Mesendoderm (in vitro differentiated cells): ENCODE measurements at regions not wholly inside any gene's neighbourhood (a gene's known extent, or its start where the extent isn't known, plus 50 kb on each side); places are given as distances from the start of the nearest gene placed in this dataset.
A peak's percentile ranks its signal among the peaks of the same experiment; 100 is the strongest.

ENCODE experiments used
- DNase-seq: peaks from one replicate; pipeline ENCODE4 v3.0.0; 2013
- H2AK5ac ChIP-seq: 2 replicates; pipeline ENCODE4 v1.6.1; 2013; ENCODE audit warnings: low read length, inconsistent platforms
- H2BK120ac ChIP-seq: 2 replicates; pipeline ENCODE4 v1.6.1; 2013; ENCODE audit warnings: low read depth, mild to moderate bottlenecking, low read length, moderate library complexity, mixed read lengths
- H2BK15ac ChIP-seq: replicated peaks from 2 replicates; pipeline ENCODE4 v1.6.1; 2013; ENCODE audit warnings: low read depth, mild to moderate bottlenecking, moderate library complexity
- H2BK5ac ChIP-seq: 2 replicates; pipeline ENCODE4 v1.6.1; 2013; ENCODE audit warnings: low read length, inconsistent platforms
- H3K18ac ChIP-seq: 2 replicates; pipeline ENCODE4 v1.6.1; 2013; ENCODE audit warnings: mild to moderate bottlenecking, low read length, mixed read lengths
- H3K23ac ChIP-seq: one replicate; pipeline ENCODE4 v1.6.1; 2013; ENCODE audit warnings: low read length
- H3K27ac ChIP-seq: 2 replicates; pipeline ENCODE4 v1.5.1; 2013; ENCODE audit warnings: low read depth, mild to moderate bottlenecking, inconsistent platforms, low read length, moderate library complexity
- H3K27me3 ChIP-seq: 2 replicates; pipeline ENCODE4 v1.6.1; 2013; ENCODE audit warnings: low read length, control low read depth, mild to moderate bottlenecking, inconsistent platforms; ENCODE audit not compliant: insufficient read depth, poor library complexity
- H3K36me3 ChIP-seq: 2 replicates; pipeline ENCODE4 v1.6.1; 2013; ENCODE audit warnings: low read length, inconsistent platforms; ENCODE audit not compliant: control insufficient read depth, insufficient read depth
- H3K4ac ChIP-seq: one replicate; pipeline ENCODE4 v1.6.1; 2013; ENCODE audit warnings: low read depth, mild to moderate bottlenecking, low read length, moderate library complexity
- H3K4me1 ChIP-seq: 2 replicates; pipeline ENCODE4 v1.6.1; 2013; ENCODE audit warnings: low read depth, low read length, inconsistent platforms; ENCODE audit not compliant: control insufficient read depth
- H3K4me2 ChIP-seq: 2 replicates; pipeline ENCODE4 v1.6.1; 2013; ENCODE audit warnings: low read length
- H3K4me3 ChIP-seq: 2 replicates; pipeline ENCODE4 v1.5.1; 2013; ENCODE audit warnings: mild to moderate bottlenecking, low read length
- H3K56ac ChIP-seq: one replicate; pipeline ENCODE4 v1.6.1; 2013; ENCODE audit warnings: low read length
- H3K79me1 ChIP-seq: 2 replicates; pipeline ENCODE4 v1.6.1; 2013; ENCODE audit warnings: low read length, inconsistent platforms
- H3K79me2 ChIP-seq: 2 replicates; pipeline ENCODE4 v1.6.1; 2013; ENCODE audit warnings: mild to moderate bottlenecking, low read length; ENCODE audit not compliant: control insufficient read depth, insufficient read depth
- H3K9ac ChIP-seq: 2 replicates; pipeline ENCODE4 v1.6.1; 2013; ENCODE audit warnings: low read length, inconsistent platforms
- H4K5ac ChIP-seq: one replicate; pipeline ENCODE4 v1.6.1; 2013; ENCODE audit warnings: low read length
- H4K8ac ChIP-seq: one replicate; pipeline ENCODE4 v1.6.1; 2013; ENCODE audit warnings: low read depth, mild to moderate bottlenecking, control low read depth, low read length, moderate library complexity
- WGBS: extraction: QIAGEN DNeasy Blood & Tissue Kit; methylation state at CpG from one replicate; pipeline ENCODE4 v1.1.7; 2013; ENCODE audit warnings: low lambda C conversion rate, missing lambda C conversion rate; ENCODE audit not compliant: insufficient coverage; ENCODE audit errors: extremely low coverage; 5-methylcytosine and 5-hydroxymethylcytosine counted together

DNA sequence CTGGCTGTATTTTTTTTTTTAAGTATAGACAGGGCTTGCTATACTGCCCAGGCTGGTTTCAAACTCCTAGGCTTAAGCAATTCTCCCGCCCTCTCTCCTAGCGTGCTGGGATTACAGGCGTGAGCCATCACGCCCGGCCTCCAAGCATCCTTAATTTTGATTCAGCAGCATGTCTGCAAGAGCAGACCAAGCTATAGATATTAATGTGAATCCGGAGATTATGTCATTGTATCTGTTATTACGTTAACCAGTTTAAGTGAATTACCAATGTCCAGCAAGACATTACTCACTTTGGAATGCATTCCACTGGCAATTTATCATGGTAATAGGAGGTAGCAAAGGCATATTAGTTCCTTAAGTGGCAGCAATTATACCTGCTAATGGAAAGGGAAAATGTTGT is 179.7 kb downstream of the CHRM3 start:
- Histone ChIP-seq H3K56ac (no peak overlapping the region), H3K4me3 (no peak overlapping the region), H4K8ac (no peak overlapping the region), H3K79me1 (no peaks in the 10 kb centered on the region), H3K27me3 (no peaks in the 10 kb centered on the region), H3K18ac (no peak overlapping the region), H2BK120ac (no peak overlapping the region), H3K9ac (no peak overlapping the region), H3K23ac (no peak overlapping the region), H3K4me1 (no peaks in the 10 kb centered on the region), H2BK5ac (no peak overlapping the region), H2AK5ac (no peak overlapping the region), H3K4ac (no peak overlapping the region), H4K5ac (no peak overlapping the region), H2BK15ac (no peak overlapping the region), H3K36me3 (no peaks in the 10 kb centered on the region), H3K79me2 (no peaks in the 10 kb centered on the region), H3K4me2 (no peak overlapping the region), H3K27ac (no peak overlapping the region)
- no peak for DNase-seq
- WGBS: no CpG with 5 or more reads among the region's 7 CpGs

DNA sequence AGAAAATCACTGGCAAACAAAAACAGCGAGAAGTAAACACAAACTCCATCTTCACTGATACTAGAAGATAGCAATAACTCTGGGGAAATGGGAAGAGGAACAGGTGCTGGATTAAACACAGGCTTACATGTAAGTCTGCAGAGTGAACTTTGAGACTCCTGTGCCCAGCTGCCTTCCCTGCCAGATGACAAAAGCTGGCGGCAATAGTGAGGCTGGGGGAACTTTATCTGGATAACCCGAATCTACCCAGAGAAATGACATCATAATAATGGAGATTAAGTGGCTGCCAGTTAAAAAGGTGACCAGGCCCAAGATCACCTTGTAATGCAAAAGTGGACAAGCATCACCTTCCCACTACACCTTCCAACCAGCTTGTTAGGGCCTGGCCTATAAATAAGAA is 184.5 kb downstream of the CHRM3 start:
- no peak overlapping the region for H3K18ac ChIP-seq
- H2AK5ac ChIP-seq: no peak overlapping the region

DNA sequence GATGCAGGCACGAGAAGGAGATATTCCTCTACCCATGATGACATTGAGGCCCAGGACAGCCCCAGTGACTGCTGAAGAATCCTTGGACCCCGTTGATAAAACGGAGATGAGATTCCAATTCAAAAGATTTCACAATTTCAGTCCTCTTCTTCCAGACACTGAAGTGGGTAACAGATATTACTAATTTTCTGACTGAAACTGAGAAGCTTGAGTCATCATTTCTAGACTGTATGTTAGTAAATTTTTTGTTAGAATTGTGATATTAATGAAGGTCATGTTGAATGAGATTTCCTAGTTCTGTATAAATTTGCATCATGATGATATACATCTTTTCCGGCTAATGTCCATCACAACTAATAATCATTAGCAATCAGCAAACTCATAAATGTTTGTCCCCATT is 185.8 kb downstream of the CHRM3 start:
- Histone ChIP-seq H3K9ac (no peak overlapping the region), H3K4me2 (no peak overlapping the region), H2BK5ac (no peak overlapping the region), H3K79me1 (no peaks in the 10 kb centered on the region), H3K79me2 (no peaks in the 10 kb centered on the region), H2BK15ac (no peak overlapping the region), H4K5ac (no peak overlapping the region), H3K27ac (no peak overlapping the region), H3K4ac (no peak overlapping the region), H3K4me3 (no peak overlapping the region), H3K36me3 (no peaks in the 10 kb centered on the region), H3K56ac (no peak overlapping the region), H2BK120ac (no peak overlapping the region), H2AK5ac (no peak overlapping the region), H3K4me1 (no peaks in the 10 kb centered on the region), H3K23ac (no peak overlapping the region), H3K27me3 (no peaks in the 10 kb centered on the region), H3K18ac (no peak overlapping the region), H4K8ac (no peak overlapping the region)
- no CpG with 5 or more reads among the region's 4 CpGs for WGBS
- no peak for DNase-seq

More for the DNA sequence above, 184.5 kb downstream of the CHRM3 start:
- Histone ChIP-seq H2BK15ac (no peak overlapping the region), H3K36me3 (no peaks in the 10 kb centered on the region), H3K27me3 (no peaks in the 10 kb centered on the region), H2BK5ac (no peak overlapping the region), H3K56ac (no peak overlapping the region), H3K27ac (no peak overlapping the region), H4K5ac (no peak overlapping the region), H3K4ac (no peak overlapping the region), H3K79me1 (no peaks in the 10 kb centered on the region), H3K4me3 (no peak overlapping the region), H3K79me2 (no peaks in the 10 kb centered on the region), H3K4me1 (no peaks in the 10 kb centered on the region), H3K9ac (no peak overlapping the region), H3K23ac (no peak overlapping the region), H2BK120ac (no peak overlapping the region), H3K4me2 (no peak overlapping the region), H4K8ac (no peak overlapping the region)
- no CpG with 5 or more reads among the region's 3 CpGs for WGBS
- no peak for DNase-seq

DNA sequence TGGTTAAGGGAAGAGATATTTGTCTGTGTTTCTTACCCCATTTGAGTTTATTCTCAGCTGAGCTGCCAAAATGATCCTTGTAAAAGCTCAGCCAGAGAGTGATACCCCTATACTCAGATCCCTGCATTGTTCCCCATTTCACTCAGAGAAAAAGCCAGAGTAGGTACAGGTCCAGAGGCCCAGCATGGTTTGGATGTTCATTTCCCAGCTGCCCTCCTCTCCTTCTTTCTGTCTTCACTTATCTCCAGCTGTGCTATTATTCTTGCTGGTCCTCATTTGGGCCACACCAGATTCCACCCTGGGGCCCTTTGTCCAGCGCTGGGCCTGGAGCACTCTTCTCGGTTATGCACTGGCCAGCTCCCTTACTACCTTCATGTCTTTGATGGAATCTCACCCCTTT is 187.7 kb downstream of the CHRM3 start:
- Histone ChIP-seq H2AK5ac (no peak overlapping the region), H3K27me3 (no peaks in the 10 kb centered on the region), H4K8ac (no peak overlapping the region), H2BK15ac (no peak overlapping the region), H3K23ac (no peak overlapping the region), H3K4me2 (no peak overlapping the region), H2BK120ac (no peak overlapping the region), H4K5ac (no peak overlapping the region), H3K36me3 (no peaks in the 10 kb centered on the region), H3K56ac (no peak overlapping the region), H3K79me1 (no peaks in the 10 kb centered on the region), H3K18ac (no peak overlapping the region), H3K4me1 (no peaks in the 10 kb centered on the region), H3K4ac (no peak overlapping the region), H3K9ac (no peak overlapping the region), H2BK5ac (no peak overlapping the region), H3K79me2 (no peaks in the 10 kb centered on the region), H3K4me3 (no peak overlapping the region), H3K27ac (no peak overlapping the region)
- DNase-seq: no peak
- WGBS: no CpG with 5 or more reads among the region's 2 CpGs

DNA sequence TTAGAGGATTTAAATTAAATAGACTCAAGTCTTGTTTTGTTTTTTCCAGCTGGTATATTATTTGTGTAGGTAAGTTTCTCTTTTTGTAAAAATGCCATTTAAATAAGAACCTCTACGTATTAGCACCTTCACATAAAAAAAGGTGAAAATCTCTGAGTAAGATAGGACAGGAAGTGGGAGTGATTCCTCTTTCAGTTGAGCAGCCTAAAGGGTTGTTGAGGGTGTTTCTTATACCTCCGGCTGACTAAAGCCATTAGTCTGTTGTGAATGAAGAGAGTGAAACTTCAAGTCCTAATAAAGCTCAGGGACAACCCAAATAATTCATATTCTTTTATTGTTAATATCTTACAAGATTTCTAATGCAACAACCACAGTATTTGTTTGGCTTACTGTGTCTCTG is 188.7 kb downstream of the CHRM3 start:
- H3K23ac ChIP-seq: no peak overlapping the region
- H3K4me2 ChIP-seq: no peak overlapping the region
- no peak overlapping the region for H3K27ac ChIP-seq
- H3K4me3 ChIP-seq: no peak overlapping the region
- no peak overlapping the region for H2BK15ac ChIP-seq
- no peaks in the 10 kb centered on the region for H3K36me3 ChIP-seq
- no peak overlapping the region for H3K9ac ChIP-seq
- H2AK5ac ChIP-seq: no peak overlapping the region
- WGBS: no CpG with 5 or more reads among the region's 2 CpGs
- no peak overlapping the region for H4K5ac ChIP-seq
- no peaks in the 10 kb centered on the region for H3K27me3 ChIP-seq
- no peaks in the 10 kb centered on the region for H3K79me2 ChIP-seq
- H3K4me1 ChIP-seq: no peaks in the 10 kb centered on the region
- H2BK5ac ChIP-seq: no peak overlapping the region
- no peak overlapping the region for H3K4ac ChIP-seq
- H3K56ac ChIP-seq: no peak overlapping the region
- DNase-seq: peak; percentile 2
- H3K79me1 ChIP-seq: no peaks in the 10 kb centered on the region
- H3K18ac ChIP-seq: no peak overlapping the region
- no peak overlapping the region for H4K8ac ChIP-seq
- H2BK120ac ChIP-seq: no peak overlapping the region

DNA sequence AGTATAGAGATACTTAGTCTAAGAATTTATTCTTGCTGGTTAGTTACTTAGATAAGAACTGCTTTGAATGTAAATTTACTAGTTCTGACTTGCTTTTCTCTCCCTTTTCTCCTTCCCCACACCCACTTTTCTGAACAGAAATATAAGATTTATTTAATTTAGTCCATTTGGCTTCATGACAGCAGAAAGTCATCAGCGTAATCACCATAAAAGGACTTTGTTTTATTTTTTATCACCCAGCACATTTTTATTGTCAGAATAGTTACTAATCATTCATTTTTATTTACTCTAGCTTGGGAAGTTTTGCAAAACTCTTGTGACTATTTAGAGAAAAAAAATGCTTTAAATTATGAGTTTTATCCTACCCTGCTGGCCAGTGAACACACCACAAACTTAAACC is 197.2 kb downstream of the CHRM3 start:
- H2BK120ac ChIP-seq: no peak overlapping the region
- H4K8ac ChIP-seq: no peak overlapping the region
- no CpG with 5 or more reads among the region's 1 CpG for WGBS
- no peak overlapping the region for H3K27ac ChIP-seq
- H3K23ac ChIP-seq: no peak overlapping the region
- no peak overlapping the region for H3K9ac ChIP-seq
- no peaks in the 10 kb centered on the region for H3K4me1 ChIP-seq
- no peak overlapping the region for H2BK15ac ChIP-seq
- no peak for DNase-seq
- no peaks in the 10 kb centered on the region for H3K36me3 ChIP-seq
- no peaks in the 10 kb centered on the region for H3K79me2 ChIP-seq
- no peak overlapping the region for H2AK5ac ChIP-seq
- no peaks in the 10 kb centered on the region for H3K79me1 ChIP-seq
- no peak overlapping the region for H3K4ac ChIP-seq
- no peak overlapping the region for H3K4me3 ChIP-seq
- no peak overlapping the region for H3K56ac ChIP-seq
- no peak overlapping the region for H3K4me2 ChIP-seq
- no peak overlapping the region for H2BK5ac ChIP-seq
- no peaks in the 10 kb centered on the region for H3K27me3 ChIP-seq
- H4K5ac ChIP-seq: no peak overlapping the region
- H3K18ac ChIP-seq: no peak overlapping the region
